ENCODE measurements at regions not wholly inside any gene's neighbourhood (a gene's known extent, or its start where the extent isn't known, plus 50 kb on each side); places are given as distances from the start of the nearest gene placed in this dataset.

- no peak overlapping the region for H3K4me3 ChIP-seq (ENCODE audit: low read length)
- no peak for DNase-seq (ENCODE audit: low read depth, low spot score)
These were observed 159.8 kb upstream of the PPP2R3A start for GRCh38 chr3:135805752-135806151.

- no peak for DNase-seq (ENCODE audit: low read depth, low spot score)
- no peak overlapping the region for H3K4me3 ChIP-seq (ENCODE audit: low read length)
These were observed 159.2 kb upstream of the PPP2R3A start for GRCh38 chr3:135806317-135806716.

DNA sequence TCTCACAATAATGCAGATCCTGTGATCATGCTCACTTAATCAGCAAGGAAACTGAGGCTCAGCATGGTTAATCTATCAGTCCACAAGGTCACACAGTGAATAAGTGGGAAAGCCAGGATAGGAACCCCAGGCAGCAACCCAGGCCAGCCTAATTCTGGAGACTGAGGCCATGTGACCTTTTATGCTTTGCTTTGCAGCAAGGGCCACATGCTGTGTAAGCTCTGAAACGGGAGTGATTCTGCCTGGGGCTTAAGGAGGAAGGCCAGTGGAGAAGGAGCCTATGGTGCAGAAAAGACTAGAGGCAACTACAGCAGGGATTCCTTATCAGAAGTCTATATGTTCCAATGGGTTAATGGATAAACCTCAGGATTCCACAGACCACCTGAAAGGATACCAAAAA, 157.6 kb upstream of the PPP2R3A start:
- no peak overlapping the region for H3K4me3 ChIP-seq (ENCODE audit: low read length)
- no peak for DNase-seq (ENCODE audit: low read depth, low spot score)

DNA sequence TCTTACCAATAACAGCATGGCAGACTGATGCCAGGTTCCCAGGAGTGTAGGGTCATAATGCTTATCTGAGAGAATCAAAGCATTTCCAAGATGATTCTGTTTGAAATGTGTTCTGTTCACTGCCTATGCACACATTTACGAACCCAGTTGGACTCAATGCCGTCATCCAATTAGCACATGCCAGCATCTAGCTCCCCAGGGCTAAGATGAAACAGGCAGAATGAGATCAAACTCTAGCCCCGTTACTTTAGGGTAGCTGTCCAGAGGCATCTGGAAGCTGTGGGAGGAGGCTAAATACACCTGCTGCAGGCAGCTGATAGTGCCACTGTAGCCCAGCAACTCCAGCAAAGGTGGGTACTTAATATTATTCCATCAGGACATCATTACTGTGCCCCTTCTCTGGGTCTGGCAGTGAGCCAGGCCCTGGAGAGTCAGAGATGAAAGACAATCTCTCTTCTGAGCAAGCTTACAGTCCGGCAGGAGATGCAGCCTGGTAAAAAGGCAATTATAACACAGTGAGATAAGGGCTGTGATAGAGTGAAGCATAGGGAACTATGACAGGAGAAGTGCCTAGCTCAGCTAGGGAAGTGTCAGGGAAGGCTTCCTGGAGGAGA, 156.4 kb upstream of the PPP2R3A start:
- no peak for DNase-seq (ENCODE audit: low read depth, low spot score)

DNA sequence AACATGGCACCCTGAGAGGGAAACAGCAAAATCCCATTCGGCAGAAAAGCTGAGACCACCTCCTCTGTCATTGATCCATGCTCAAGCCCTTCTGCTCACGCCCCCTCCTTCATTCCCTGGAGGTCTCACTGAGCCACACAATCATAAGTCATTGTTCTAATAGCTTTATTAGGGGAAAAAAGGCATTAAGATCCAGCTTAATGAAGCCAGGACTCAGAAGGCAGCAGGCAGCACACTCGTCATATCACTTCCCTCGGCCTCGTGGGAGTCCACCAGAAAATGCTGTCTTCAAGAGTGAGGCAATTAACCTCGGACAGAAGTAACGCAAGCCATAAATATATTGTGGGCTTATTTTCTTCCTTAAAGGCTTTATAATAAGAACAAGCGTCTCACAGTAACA, 153.9 kb upstream of the PPP2R3A start:
- no peak for DNase-seq (ENCODE audit: low read depth, low spot score)
- no peak overlapping the region for H3K4me3 ChIP-seq (ENCODE audit: low read length)

More for the DNA sequence above, 156.4 kb upstream of the PPP2R3A start:
- no peak overlapping the region for H3K4me3 ChIP-seq (ENCODE audit: low read length)

DNA sequence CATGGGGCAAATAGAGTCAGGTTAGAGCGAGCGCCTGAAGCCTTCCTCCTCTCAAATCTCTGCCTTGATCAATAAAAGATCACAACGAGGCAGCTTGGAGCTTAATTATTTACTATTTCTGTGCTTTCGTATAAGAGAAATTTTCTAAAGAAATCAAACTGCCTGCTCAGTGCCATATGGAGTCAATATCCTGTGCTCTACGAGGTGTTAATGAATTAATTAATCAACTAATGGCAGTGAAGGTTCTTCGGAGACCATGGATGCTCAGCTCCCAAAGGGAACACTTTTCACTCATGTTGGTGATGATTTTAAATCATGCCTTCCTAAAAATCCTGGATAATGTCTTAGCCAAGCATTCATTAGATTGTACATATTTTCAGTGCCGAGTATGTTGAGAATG, 153.5 kb upstream of the PPP2R3A start:
- no peak for DNase-seq (ENCODE audit: low read depth, low spot score)
- H3K4me3 ChIP-seq (ENCODE audit: low read length), result no peak overlapping the region

DNA sequence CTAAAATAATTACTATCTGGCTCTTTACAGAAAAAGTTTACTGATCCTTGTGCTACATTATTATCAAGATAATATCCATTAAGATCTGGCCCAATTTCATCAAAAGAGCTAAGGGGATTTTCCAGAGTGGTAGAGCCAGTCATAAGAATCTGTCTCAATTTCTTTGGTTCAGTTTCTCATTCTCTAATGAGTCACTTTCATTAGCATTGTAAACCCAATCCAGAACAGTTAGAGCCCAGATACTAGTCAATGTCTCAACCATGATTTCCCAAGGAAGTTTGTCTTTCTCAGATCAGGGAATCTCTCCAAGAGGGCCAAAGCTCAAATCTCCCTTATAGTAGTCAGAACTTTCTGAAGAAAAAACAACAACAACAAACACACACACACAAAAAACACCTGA, 131.1 kb upstream of the PPP2R3A start:
- DNase-seq (ENCODE audit: low read depth, low spot score), result no peak
- H3K4me3 ChIP-seq (ENCODE audit: low read length), result no peak overlapping the region

GRCh38 chr3:135837977-135838631, 127.4 kb upstream of the PPP2R3A start:
- no peak for DNase-seq (ENCODE audit: low read depth, low spot score)
- no peak overlapping the region for H3K4me3 ChIP-seq (ENCODE audit: low read length)

DNA sequence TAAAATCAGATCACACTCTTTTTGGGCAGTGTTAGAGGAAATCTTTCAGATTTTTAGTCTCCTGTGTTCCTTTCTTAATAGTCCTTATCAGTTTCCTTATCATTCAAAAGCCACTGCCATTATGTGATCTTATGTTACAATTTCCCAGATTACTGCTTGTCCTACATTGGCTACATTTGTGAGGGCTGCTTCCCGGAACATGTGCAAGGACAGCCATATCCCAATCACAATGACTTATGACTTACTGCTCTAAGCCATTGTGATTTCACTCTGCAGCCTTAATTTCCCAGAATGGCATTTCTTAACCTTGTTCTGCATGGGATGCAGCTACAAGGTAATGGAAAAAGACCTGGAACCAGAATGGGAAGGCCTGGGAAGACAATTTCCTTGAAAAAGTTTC, 125.1 kb upstream of the PPP2R3A start:
- DNase-seq (ENCODE audit: low read depth, low spot score), result no peak
- H3K4me3 ChIP-seq (ENCODE audit: low read length), result no peak overlapping the region

GRCh38 chr3:135844386-135844785, 121.1 kb upstream of the PPP2R3A start:
- H3K4me3 ChIP-seq (ENCODE audit: low read length), result no peak overlapping the region
- DNase-seq (ENCODE audit: low read depth, low spot score), result no peak

- no peak for DNase-seq (ENCODE audit: low read depth, low spot score)
- H3K4me3 ChIP-seq (ENCODE audit: low read length), result no peak overlapping the region
These were observed 117.5 kb upstream of the PPP2R3A start for GRCh38 chr3:135848051-135848450.

DNA sequence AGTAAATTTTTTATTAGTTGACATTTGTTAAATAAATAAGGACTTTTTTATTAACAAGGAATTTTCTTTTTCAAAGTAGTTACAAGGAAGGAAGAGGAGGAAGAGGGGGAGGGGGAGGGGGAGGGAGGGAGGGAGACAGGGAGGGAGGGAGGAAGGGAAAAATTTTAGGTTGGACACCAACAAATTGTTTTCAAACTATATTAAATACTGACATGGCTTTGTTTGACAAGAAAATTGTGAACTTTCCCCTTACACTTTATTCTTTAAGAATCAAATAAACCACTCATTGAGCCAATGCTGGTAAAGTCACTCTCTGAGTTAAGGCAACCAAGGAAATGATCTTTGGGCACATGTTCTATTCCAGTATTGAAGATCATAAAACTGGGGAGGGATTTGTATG, 115.7 kb upstream of the PPP2R3A start:
- no peak for DNase-seq (ENCODE audit: low read depth, low spot score)
- H3K4me3 ChIP-seq (ENCODE audit: low read length), result no peak overlapping the region

GRCh38 chr3:135851201-135852081, 114.1 kb upstream of the PPP2R3A start:
- DNase-seq (ENCODE audit: low read depth, low spot score), result no peak
- H3K4me3 ChIP-seq (ENCODE audit: low read length), result no peak overlapping the region

DNA sequence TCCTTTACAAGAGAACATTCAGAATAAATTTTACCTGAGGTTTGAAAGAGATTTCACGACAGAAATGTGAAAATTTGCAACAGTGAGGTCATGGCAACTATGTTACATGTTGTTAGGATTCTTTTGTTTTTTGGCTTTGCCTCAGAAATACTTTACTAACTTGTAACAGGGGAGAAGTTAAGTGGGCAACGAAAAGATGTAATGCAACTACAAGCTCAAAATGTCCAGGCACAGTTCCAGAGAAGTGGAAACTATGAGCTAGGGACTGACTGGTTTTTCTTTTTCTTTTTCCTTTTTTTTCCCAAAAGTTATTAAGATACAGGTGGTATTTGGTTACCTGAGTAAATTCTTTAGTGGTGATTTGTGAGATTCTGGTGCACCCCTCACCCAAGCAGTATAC, 111.5 kb upstream of the PPP2R3A start:
- no peak for DNase-seq (ENCODE audit: low read depth, low spot score)
- H3K4me3 ChIP-seq (ENCODE audit: low read length), result no peak overlapping the region

DNA sequence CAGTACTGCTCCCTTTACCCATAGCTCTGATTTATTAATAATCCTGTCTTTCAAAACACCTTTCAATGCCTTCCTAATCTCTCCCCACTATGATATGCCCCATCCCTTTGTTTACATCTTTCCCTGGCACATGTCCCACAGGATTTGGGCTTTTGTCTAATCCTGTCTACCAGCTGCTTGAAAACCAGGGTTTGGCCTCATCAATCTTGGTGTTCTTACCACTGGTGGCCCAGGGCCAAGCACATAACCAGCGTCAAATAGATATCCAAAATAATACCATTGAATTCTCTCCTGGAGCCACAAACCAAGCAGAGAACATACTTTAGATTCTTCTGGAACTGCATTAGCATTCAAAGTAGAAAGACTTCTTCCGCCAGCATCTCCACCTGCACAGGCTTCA, 104.8 kb upstream of the PPP2R3A start:
- no peak overlapping the region for H3K4me3 ChIP-seq (ENCODE audit: low read length)
- DNase-seq (ENCODE audit: low read depth, low spot score), result no peak

DNA sequence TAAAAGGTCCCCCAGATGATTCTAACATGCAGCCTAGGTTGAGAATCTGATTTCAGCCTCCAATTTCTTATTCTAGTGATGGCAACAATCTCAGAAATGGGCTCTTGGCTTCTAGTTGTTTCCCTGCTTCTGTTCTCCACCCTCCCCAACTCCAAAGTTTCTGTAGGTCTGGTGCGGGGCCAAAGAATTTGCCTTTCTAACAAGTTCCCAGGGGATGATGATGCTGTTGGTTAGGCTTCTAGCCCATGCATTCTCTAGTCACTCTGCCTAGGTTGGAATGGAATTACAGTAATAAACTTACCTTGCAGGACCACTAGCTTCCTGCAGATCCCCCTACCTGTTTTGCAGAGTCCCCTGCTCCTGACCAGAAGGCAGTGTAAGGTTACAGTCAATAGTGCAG, 103.2 kb upstream of the PPP2R3A start:
- no peak overlapping the region for H3K4me3 ChIP-seq (ENCODE audit: low read length)
- DNase-seq (ENCODE audit: low read depth, low spot score), result no peak

GRCh38 chr3:135864060-135864459, 101.5 kb upstream of the PPP2R3A start:
- H3K4me3 ChIP-seq (ENCODE audit: low read length), result no peak overlapping the region
- no peak for DNase-seq (ENCODE audit: low read depth, low spot score)

GRCh38 chr3:135865085-135865484, 100.4 kb upstream of the PPP2R3A start:
- DNase-seq (ENCODE audit: low read depth, low spot score), result no peak
- H3K4me3 ChIP-seq (ENCODE audit: low read length), result no peak overlapping the region

GRCh38 chr3:135865553-135865952, 100.0 kb upstream of the PPP2R3A start:
- H3K4me3 ChIP-seq (ENCODE audit: low read length), result no peak overlapping the region
- DNase-seq (ENCODE audit: low read depth, low spot score), result no peak

GRCh38 chr3:135867911-135868310, 97.6 kb upstream of the PPP2R3A start:
- no peak overlapping the region for H3K4me3 ChIP-seq (ENCODE audit: low read length)
- DNase-seq (ENCODE audit: low read depth, low spot score), result no peak
